Spleen (tissue), 11 donors: ENCODE measurements at regions not wholly inside any gene's neighbourhood (a gene's known extent, or its start where the extent isn't known, plus 50 kb on each side); places are given as distances from the start of the nearest gene placed in this dataset.

ENCODE experiments used
- DNase-seq: peaks from one replicate; pipeline ENCODE4 v3.0.0-alpha.2; 2020
- H3K27ac ChIP-seq, 8 donors: fragments of 200-600 bp; sonication (generic) in 7 of 8; 1 replicate in 4 of 8; 2 replicates in 4 of 8; pipeline versions ENCODE4 v1.5.0 to v1.8.0; 2016 to 2021; ENCODE audit warnings: inconsistent platforms in 4 of 8, mild to moderate bottlenecking in 4 of 8, moderate library complexity in 1 of 8
- H3K27me3 ChIP-seq, 7 donors: fragments of 200-600 bp; sonication (generic) in 6 of 7; replicated peaks in 1 of 7; 1 replicate in 4 of 7; 2 replicates in 3 of 7; pipeline versions ENCODE4 v1.5.0 to v1.8.0; 2016 to 2021; ENCODE audit warnings: inconsistent platforms in 3 of 7, mild to moderate bottlenecking in 1 of 7
- H3K36me3 ChIP-seq, 6 donors: fragments of 200-600 bp; sonication (generic) in 5 of 6; 1 replicate in 4 of 6; 2 replicates in 2 of 6; pipeline versions ENCODE4 v1.5.0 to v1.8.0; 2016 to 2021; ENCODE audit warnings: inconsistent platforms in 2 of 6
- H3K4me1 ChIP-seq, 6 donors: fragments of 200-600 bp; sonication (generic) in 5 of 6; 1 replicate in 3 of 6; 2 replicates in 3 of 6; pipeline versions ENCODE4 v1.5.0 to v1.8.0; 2016 to 2021; ENCODE audit warnings: inconsistent platforms in 3 of 6
- H3K4me3 ChIP-seq, 8 donors: fragments of 200-600 bp; sonication (generic) in 7 of 8; 1 replicate in 4 of 8; 2 replicates in 4 of 8; pipeline versions ENCODE4 v1.5.0 to v1.8.0; 2016 to 2021; ENCODE audit warnings: inconsistent platforms in 4 of 8, mild to moderate bottlenecking in 4 of 8, moderate library complexity in 2 of 8
- H3K9me3 ChIP-seq, 8 donors: fragments of 200-600 bp; sonication (generic) in 7 of 8; 1 replicate in 4 of 8; 2 replicates in 4 of 8; pipeline versions ENCODE4 v1.5.0 to v1.8.0; 2016 to 2021; ENCODE audit warnings: inconsistent platforms in 4 of 8
- CTCF ChIP-seq, 11 experiments: fragments of 200-600 bp in 7 of 11; fragments of 450-650 bp in 4 of 11; sonication (generic) in 4 of 11; IDR thresholded peaks in 8 of 11; conservative IDR thresholded peaks in 3 of 11; 1 replicate in 7 of 11; 2 replicates in 4 of 11; pipeline versions ENCODE4 v1.4.0 to v1.8.0; 2016 to 2021; ENCODE audit warnings: antibody characterized with exemption in 11 of 11, inconsistent platforms in 4 of 11, mild to moderate bottlenecking in 1 of 11
- POLR2A ChIP-seq, 3 donors: fragments of 450-650 bp; IDR thresholded peaks; one replicate each; pipeline ENCODE4 v1.5.1; 2017; ENCODE audit warnings: antibody characterized with exemption in 3 of 3, mild to moderate bottlenecking in 1 of 3
- POLR2AphosphoS5 ChIP-seq, 3 donors: sonication (generic); formaldehyde crosslinking; IDR thresholded peaks; one replicate each; pipeline ENCODE4 v1.5.1; 2017; ENCODE audit warnings: antibody characterized with exemption in 3 of 3
- WGBS, 5 donors: extraction: QIAGEN DNeasy Blood & Tissue Kit in 3 of 5; methylation state at CpG; one replicate each; pipeline versions ENCODE4 v1.1.5 to v1.1.7; 2013 to 2018; 5-methylcytosine and 5-hydroxymethylcytosine counted together
- intact Hi-C: fragments of 100-400 bp; cut with DNase I; formaldehyde crosslinking; loops from one replicate; pipeline ENCODE4 v1.15.0; 2023; ENCODE audit warnings: low total_unique reads
- donor health status: healthy with polysubstance abuse.
- donor health status: DM: no; HTN: no; CAD: no; lungs with moderate emphysema.
- donor health status: DM: no; HTN: no; CAD: no.
- donor health status: Bipolar disorder and iron deficiency.
- donor health status: healthy.
- donor health status: DM: no; HTN: no; CAD: no.
- donor health status: DM: yes; HTN: yes; CAD: no.

GRCh38 chr15:29349196-29349595, 79.6 kb upstream of the NSMCE3 start:
- intact Hi-C loops = no loop called here
- Histone ChIP-seq H3K9me3 (no peaks in the 10 kb centered on the region), H3K4me3 (no peak overlapping the region), H3K36me3 (no peaks in the 10 kb centered on the region), H3K27me3 (peaks cover 0 to 10% (median 0%) of the 10 kb centered on the region in 7 donors), H3K27ac (no peak overlapping the region), H3K4me1 (no peaks in the 10 kb centered on the region)
- WGBS, 5 donors = 84 to 96% (median 87%) methylated on average over 2 of the region's 2 CpGs
- no peak for DNase-seq
- TF ChIP-seq CTCF (IDR thresholded peaks at IDR 0.05 in 8 of 11, conservative IDR thresholded peaks at IDR 0.05 in 3 of 11) (no peak), POLR2AphosphoS5 (IDR thresholded peaks at IDR 0.05) (no peak), POLR2A (IDR thresholded peaks at IDR 0.05) (no peak)

GRCh38 chr15:29348336-29348914, 78.8 kb upstream of the NSMCE3 start:
- no peaks in the 10 kb centered on the region for H3K9me3 ChIP-seq
- H3K27ac ChIP-seq = no peak overlapping the region
- no peak for TF ChIP-seq CTCF (IDR thresholded peaks at IDR 0.05 in 8 of 11, conservative IDR thresholded peaks at IDR 0.05 in 3 of 11)
- H3K27me3 ChIP-seq = peaks cover 0 to 10% (median 0%) of the 10 kb centered on the region in 7 donors
- 74 to 79% (median 78%) methylated on average over 13 of the region's 13 CpGs for WGBS, 5 donors
- no peaks in the 10 kb centered on the region for H3K36me3 ChIP-seq
- intact Hi-C loops = no loop called here
- DNase-seq = no peak
- no peak overlapping the region for H3K4me3 ChIP-seq
- H3K4me1 ChIP-seq = no peaks in the 10 kb centered on the region

GRCh38 chr15:29346998-29347397, 77.4 kb upstream of the NSMCE3 start:
- Histone ChIP-seq H3K4me3 (no peak overlapping the region), H3K4me1 (no peaks in the 10 kb centered on the region), H3K27ac (no peak overlapping the region), H3K36me3 (no peaks in the 10 kb centered on the region), H3K9me3 (no peaks in the 10 kb centered on the region), H3K27me3 (peaks cover 0 to 10% (median 0%) of the 10 kb centered on the region in 7 donors)
- TF ChIP-seq CTCF (IDR thresholded peaks at IDR 0.05 in 8 of 11, conservative IDR thresholded peaks at IDR 0.05 in 3 of 11) (no peak), POLR2AphosphoS5 (IDR thresholded peaks at IDR 0.05) (no peak), POLR2A (IDR thresholded peaks at IDR 0.05) (no peak)
- no peak for DNase-seq
- 62 to 80% (median 70%) methylated on average over 3 of the region's 3 CpGs for WGBS, 5 donors
- intact Hi-C loops = no loop called here

GRCh38 chr15:29345549-29346525, 76.2 kb upstream of the NSMCE3 start:
- WGBS, 5 donors = 82 to 85% (median 84%) methylated on average over 18 to 20 of the region's 20 CpGs
- H3K36me3 ChIP-seq = no peaks in the 10 kb centered on the region
- no peak overlapping the region for H3K27ac ChIP-seq
- TF ChIP-seq CTCF (IDR thresholded peaks at IDR 0.05 in 8 of 11, conservative IDR thresholded peaks at IDR 0.05 in 3 of 11) (no peak), POLR2AphosphoS5 (IDR thresholded peaks at IDR 0.05) (no peak), POLR2A (IDR thresholded peaks at IDR 0.05) (no peak)
- no peaks in the 10 kb centered on the region for H3K4me1 ChIP-seq
- intact Hi-C loops = no loop called here
- H3K4me3 ChIP-seq = no peak overlapping the region
- H3K9me3 ChIP-seq = no peaks in the 10 kb centered on the region
- no peak for DNase-seq
- H3K27me3 ChIP-seq = peaks cover 0 to 10% (median 0%) of the 10 kb centered on the region in 7 donors
